ENCODE measurements at regions not wholly inside any gene's neighbourhood (a gene's known extent, or its start where the extent isn't known, plus 50 kb on each side); places are given as distances from the start of the nearest gene placed in this dataset.

DNA sequence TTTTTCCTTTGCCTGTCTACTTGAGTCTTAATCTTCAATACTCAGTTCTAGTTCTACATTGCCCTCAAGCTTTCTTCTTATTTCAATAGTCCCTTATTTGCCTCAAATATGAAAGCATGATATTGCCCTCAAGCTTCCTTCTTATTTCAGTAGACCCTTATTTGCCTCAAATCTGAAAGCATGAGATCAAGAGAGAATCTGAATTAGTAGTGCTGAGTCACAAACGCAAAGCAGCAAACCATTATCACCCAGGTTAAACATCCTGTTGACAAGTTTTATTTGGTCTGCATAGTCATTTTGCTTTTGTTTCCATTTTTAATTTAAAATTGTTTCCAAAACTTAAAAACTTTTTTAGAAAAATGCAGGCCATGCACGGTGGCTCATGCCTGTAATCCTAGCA lies 583.3 kb upstream of the FSHR start:
- TF ChIP-seq, protein P1, sequence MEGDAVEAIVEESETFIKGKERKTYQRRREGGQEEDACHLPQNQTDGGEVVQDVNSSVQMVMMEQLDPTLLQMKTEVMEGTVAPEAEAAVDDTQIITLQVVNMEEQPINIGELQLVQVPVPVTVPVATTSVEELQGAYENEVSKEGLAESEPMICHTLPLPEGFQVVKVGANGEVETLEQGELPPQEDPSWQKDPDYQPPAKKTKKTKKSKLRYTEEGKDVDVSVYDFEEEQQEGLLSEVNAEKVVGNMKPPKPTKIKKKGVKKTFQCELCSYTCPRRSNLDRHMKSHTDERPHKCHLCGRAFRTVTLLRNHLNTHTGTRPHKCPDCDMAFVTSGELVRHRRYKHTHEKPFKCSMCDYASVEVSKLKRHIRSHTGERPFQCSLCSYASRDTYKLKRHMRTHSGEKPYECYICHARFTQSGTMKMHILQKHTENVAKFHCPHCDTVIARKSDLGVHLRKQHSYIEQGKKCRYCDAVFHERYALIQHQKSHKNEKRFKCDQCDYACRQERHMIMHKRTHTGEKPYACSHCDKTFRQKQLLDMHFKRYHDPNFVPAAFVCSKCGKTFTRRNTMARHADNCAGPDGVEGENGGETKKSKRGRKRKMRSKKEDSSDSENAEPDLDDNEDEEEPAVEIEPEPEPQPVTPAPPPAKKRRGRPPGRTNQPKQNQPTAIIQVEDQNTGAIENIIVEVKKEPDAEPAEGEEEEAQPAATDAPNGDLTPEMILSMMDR (IDR thresholded peaks at IDR 0.05) = no peak
- no peak for TF ChIP-seq POLR2A (IDR thresholded peaks at IDR 0.05)
